ENCODE measurements at regions not wholly inside any gene's neighbourhood (a gene's known extent, or its start where the extent isn't known, plus 50 kb on each side); places are given as distances from the start of the nearest gene placed in this dataset.
"Not testable (repeated sequence)": the region's sequence is repeated elsewhere in the genome, so short reads cannot be mapped to it uniquely, and the experiment has no call there.

GRCh38 chr18:76053551-76053950, 441.5 kb downstream of the ZNF516 start:
- in situ Hi-C loops (cut with MboI; ENCODE audit: low sequenced_read_pairs) = no loop called here

GRCh38 chr18:76052227-76052595, 442.8 kb downstream of the ZNF516 start:
- in situ Hi-C loops (cut with MboI; ENCODE audit: low sequenced_read_pairs) = no loop called here

- in situ Hi-C loops (cut with MboI; ENCODE audit: low sequenced_read_pairs) = no loop called here
These were observed 443.4 kb downstream of the ZNF516 start for GRCh38 chr18:76051396-76052226.

GRCh38 chr18:76046221-76046620, 448.8 kb downstream of the ZNF516 start:
- in situ Hi-C loops (cut with MboI; ENCODE audit: low sequenced_read_pairs) = no loop called here

GRCh38 chr18:76042511-76042910, 452.5 kb downstream of the ZNF516 start:
- in situ Hi-C loops (cut with MboI; ENCODE audit: low sequenced_read_pairs) = no loop called here

- in situ Hi-C loops (cut with MboI; ENCODE audit: low sequenced_read_pairs) = no loop called here
These were observed 476.8 kb downstream of the ZNF516 start for GRCh38 chr18:76018210-76018609.

GRCh38 chr18:76013057-76013456, 482.0 kb downstream of the ZNF516 start:
- in situ Hi-C loops (cut with MboI; ENCODE audit: low sequenced_read_pairs) = no loop called here

GRCh38 chr18:76005632-76006208, 489.3 kb downstream of the ZNF516 start:
- in situ Hi-C loops (cut with MboI; ENCODE audit: low sequenced_read_pairs) = no loop called here

GRCh38 chr18:75987913-75988312, 507.1 kb downstream of the ZNF516 start:
- in situ Hi-C loops (cut with MboI; ENCODE audit: low sequenced_read_pairs) = not testable (repeated sequence)

- in situ Hi-C loops (cut with MboI; ENCODE audit: low sequenced_read_pairs) = no loop called here
These were observed 510.2 kb downstream of the ZNF516 start for GRCh38 chr18:75984853-75985252.

- in situ Hi-C loops (cut with MboI; ENCODE audit: low sequenced_read_pairs) = no loop called here
These were observed 513.9 kb downstream of the ZNF516 start for GRCh38 chr18:75981102-75981501.

GRCh38 chr18:75977081-75977480, 518.0 kb downstream of the ZNF516 start:
- in situ Hi-C loops (cut with MboI; ENCODE audit: low sequenced_read_pairs) = no loop called here

- in situ Hi-C loops (cut with MboI; ENCODE audit: low sequenced_read_pairs) = no loop called here
These were observed 524.8 kb downstream of the ZNF516 start for GRCh38 chr18:75970212-75970611.

GRCh38 chr18:75966431-75966830, 528.6 kb downstream of the ZNF516 start:
- in situ Hi-C loops (cut with MboI; ENCODE audit: low sequenced_read_pairs) = no loop called here

- in situ Hi-C loops (cut with MboI; ENCODE audit: low sequenced_read_pairs) = no loop called here
These were observed 532.9 kb downstream of the ZNF516 start for GRCh38 chr18:75962036-75962572.

- in situ Hi-C loops (cut with MboI; ENCODE audit: low sequenced_read_pairs) = not testable (repeated sequence)
These were observed 532.9 kb upstream of the SMIM21 start for GRCh38 chr18:75960356-75960755.

- in situ Hi-C loops (cut with MboI; ENCODE audit: low sequenced_read_pairs) = no loop called here
These were observed 531.6 kb upstream of the SMIM21 start for GRCh38 chr18:75959150-75959549.

GRCh38 chr18:75958683-75959082, 531.2 kb upstream of the SMIM21 start:
- in situ Hi-C loops (cut with MboI; ENCODE audit: low sequenced_read_pairs) = no loop called here

GRCh38 chr18:75945265-75945933, 517.9 kb upstream of the SMIM21 start:
- in situ Hi-C loops (cut with MboI; ENCODE audit: low sequenced_read_pairs) = no loop called here

GRCh38 chr18:75937306-75937705, 509.8 kb upstream of the SMIM21 start:
- in situ Hi-C loops (cut with MboI; ENCODE audit: low sequenced_read_pairs) = no loop called here

GRCh38 chr18:75936862-75937261, 509.4 kb upstream of the SMIM21 start:
- in situ Hi-C loops (cut with MboI; ENCODE audit: low sequenced_read_pairs) = no loop called here

- in situ Hi-C loops (cut with MboI; ENCODE audit: low sequenced_read_pairs) = no loop called here
These were observed 503.6 kb upstream of the SMIM21 start for GRCh38 chr18:75931079-75931478.

Measured in HL-60/S4 treated with retinoic acid at 250 ng/mL for 4 days and 3 days (cell line).